K562 (cell line): ENCODE measurements at regions not wholly inside any gene's neighbourhood (a gene's known extent, or its start where the extent isn't known, plus 50 kb on each side); places are given as distances from the start of the nearest gene placed in this dataset.

Experiments used
- CREBBP ChIP-seq: IDR thresholded peaks from one replicate; pipeline ENCODE4 v1.6.1; 2012; ENCODE audit warnings: low read depth, mild to moderate bottlenecking, control low read depth, inconsistent platforms, low read length
- CTCF ChIP-seq, 3 experiments: IDR thresholded peaks in 2 of 3; conservative IDR thresholded peaks in 1 of 3; 2 replicates each; pipeline ENCODE4 v1.5.1; 2011 to 2012; ENCODE audit warnings: low read length in 3 of 3, mild to moderate bottlenecking in 3 of 3, control low read depth in 2 of 3, improper control_type of control experiment in 1 of 3, inconsistent platforms in 1 of 3, low read depth in 1 of 3, mixed read lengths in 1 of 3, moderate library complexity in 1 of 3; ENCODE audit not compliant: insufficient read depth in 2 of 3
- GATA2 ChIP-seq: sonication (generic); formaldehyde crosslinking; IDR thresholded peaks from 2 replicates; pipeline ENCODE4 v1.4.0; 2020; ENCODE audit warnings: mild to moderate bottlenecking, missing genetic modification reagents
- SMARCB1 ChIP-seq: IDR thresholded peaks from 2 replicates; pipeline ENCODE4 v1.6.1; 2011; ENCODE audit warnings: improper control_type of control experiment, low read depth; ENCODE audit not compliant: insufficient read length
- TAF1 ChIP-seq: IDR thresholded peaks from 2 replicates; pipeline ENCODE4 v1.6.1; 2011; ENCODE audit warnings: mild to moderate bottlenecking, low read length, moderate library complexity; ENCODE audit not compliant: insufficient read depth, control insufficient read depth, severe bottlenecking; ENCODE audit errors: extremely low read depth
- ZBTB1 ChIP-seq: sonication (generic); formaldehyde crosslinking; IDR thresholded peaks from 2 replicates; pipeline ENCODE4 v1.8.1; 2023; ENCODE audit warnings: missing genetic modification reagents, low read depth, mild to moderate bottlenecking, borderline replicate concordance
- ZEB2 ChIP-seq: fragments of 450-650 bp; IDR thresholded peaks from 2 replicates; pipeline ENCODE4 v1.6.1; 2016

GRCh38 chr12:125568306-125568705 is 503.1 kb downstream of the AACS start:
- TF ChIP-seq CTCF (IDR thresholded peaks at IDR 0.05 in 2 of 3, conservative IDR thresholded peaks at IDR 0.05 in 1 of 3; ENCODE audit: insufficient read depth in 2 of 3, low read depth in 1 of 3, low read length in 3 of 3), result no peak
- TF ChIP-seq TAF1, result no peak
- TF ChIP-seq CREBBP, result no peak
- TF ChIP-seq SMARCB1, result no peak
- TF ChIP-seq ZEB2, result no peak
- TF ChIP-seq ZBTB1 (CRISPR knock-in tag), result no peak
- no peak for TF ChIP-seq GATA2 (CRISPR knock-in tag)
